ENCODE measurements at regions not wholly inside any gene's neighbourhood (a gene's known extent, or its start where the extent isn't known, plus 50 kb on each side); places are given as distances from the start of the nearest gene placed in this dataset.

DNA sequence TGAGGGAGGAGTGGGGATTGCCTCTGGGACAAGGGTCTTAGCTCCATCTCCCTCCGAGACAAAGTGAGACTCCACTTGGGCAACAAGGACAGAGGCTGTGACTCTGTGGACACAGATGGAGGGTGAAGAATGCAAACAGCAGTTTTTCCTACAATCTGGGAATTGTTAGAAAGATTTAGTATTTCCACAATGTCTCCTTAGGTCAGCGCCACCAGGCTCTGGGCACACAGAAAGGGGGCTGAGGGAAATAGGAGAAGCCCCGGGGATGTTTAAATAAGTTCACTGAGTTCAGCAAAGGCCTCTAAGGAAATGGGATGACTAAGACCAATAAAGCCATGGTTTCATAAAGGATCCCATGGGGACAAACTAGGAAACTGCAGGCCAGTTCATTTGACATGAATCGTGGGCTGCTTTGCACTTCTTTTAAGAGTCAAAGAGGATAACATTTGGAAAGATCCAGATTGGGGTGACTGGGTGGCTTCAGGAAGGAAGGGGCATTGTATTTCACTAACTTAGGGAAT is 219.8 kb upstream of the GLI3 start:
- no peak overlapping the region for H3K27ac ChIP-seq (ENCODE audit: low read depth, low read length)
- no peaks in the 10 kb centered on the region for H3K36me3 ChIP-seq (ENCODE audit: low read length)
- H2AFZ ChIP-seq (ENCODE audit: low read depth, low read length, severe bottlenecking): no peak overlapping the region
- H3K9me3 ChIP-seq (ENCODE audit: insufficient read depth, low read length): no peaks in the 10 kb centered on the region
- H3K4me3 ChIP-seq (ENCODE audit: insufficient read depth, low read length, poor library complexity, severe bottlenecking): no peak overlapping the region
- TF ChIP-seq, protein P1, sequence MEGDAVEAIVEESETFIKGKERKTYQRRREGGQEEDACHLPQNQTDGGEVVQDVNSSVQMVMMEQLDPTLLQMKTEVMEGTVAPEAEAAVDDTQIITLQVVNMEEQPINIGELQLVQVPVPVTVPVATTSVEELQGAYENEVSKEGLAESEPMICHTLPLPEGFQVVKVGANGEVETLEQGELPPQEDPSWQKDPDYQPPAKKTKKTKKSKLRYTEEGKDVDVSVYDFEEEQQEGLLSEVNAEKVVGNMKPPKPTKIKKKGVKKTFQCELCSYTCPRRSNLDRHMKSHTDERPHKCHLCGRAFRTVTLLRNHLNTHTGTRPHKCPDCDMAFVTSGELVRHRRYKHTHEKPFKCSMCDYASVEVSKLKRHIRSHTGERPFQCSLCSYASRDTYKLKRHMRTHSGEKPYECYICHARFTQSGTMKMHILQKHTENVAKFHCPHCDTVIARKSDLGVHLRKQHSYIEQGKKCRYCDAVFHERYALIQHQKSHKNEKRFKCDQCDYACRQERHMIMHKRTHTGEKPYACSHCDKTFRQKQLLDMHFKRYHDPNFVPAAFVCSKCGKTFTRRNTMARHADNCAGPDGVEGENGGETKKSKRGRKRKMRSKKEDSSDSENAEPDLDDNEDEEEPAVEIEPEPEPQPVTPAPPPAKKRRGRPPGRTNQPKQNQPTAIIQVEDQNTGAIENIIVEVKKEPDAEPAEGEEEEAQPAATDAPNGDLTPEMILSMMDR (IDR thresholded peaks at IDR 0.05; ENCODE audit: insufficient read depth, low read length, poor library complexity, severe bottlenecking): no peak
- TF ChIP-seq EZH2phosphoT487 (conservative IDR thresholded peaks at IDR 0.05; ENCODE audit: low read length): no peak
- no peaks in the 10 kb centered on the region for H4K20me1 ChIP-seq (ENCODE audit: low read depth, low read length)
- H3F3A ChIP-seq (ENCODE audit: insufficient read depth): no peaks in the 10 kb centered on the region
- H3K4me2 ChIP-seq (ENCODE audit: low read depth, low read length, poor library complexity, severe bottlenecking): no peak overlapping the region
- H3K79me2 ChIP-seq (ENCODE audit: insufficient read depth, low read length): no peaks in the 10 kb centered on the region
- H3K27me3 ChIP-seq (ENCODE audit: low read length): no peaks in the 10 kb centered on the region
- H3K9ac ChIP-seq (ENCODE audit: low read length): no peak overlapping the region
- H3K9me2 ChIP-seq (replicated peaks; ENCODE audit: insufficient read depth, low read length): no peaks in the 10 kb centered on the region

DNA sequence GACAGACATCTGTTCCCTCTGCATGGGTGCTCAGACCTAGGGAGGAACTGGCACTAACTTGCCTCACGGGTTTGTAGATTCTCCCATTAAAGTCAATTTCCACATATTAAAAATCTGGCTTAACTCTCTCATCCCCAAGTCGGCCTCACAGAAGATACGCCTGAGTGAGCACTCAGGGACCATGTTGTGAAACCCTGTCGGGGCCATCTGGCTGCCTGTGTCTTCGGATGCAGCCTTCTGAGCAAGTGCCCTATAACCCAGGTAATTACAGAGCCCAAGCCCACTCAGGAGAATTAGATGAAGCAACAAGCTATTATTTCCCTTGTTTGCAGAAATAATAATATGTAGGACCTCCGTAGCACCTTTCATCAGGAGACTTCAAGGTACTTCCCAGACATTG is 219.3 kb upstream of the GLI3 start:
- Histone ChIP-seq H3K9me3 (ENCODE audit: insufficient read depth, low read length) (no peaks in the 10 kb centered on the region), H2AFZ (ENCODE audit: low read depth, low read length, severe bottlenecking) (no peak overlapping the region), H3K9me2 (replicated peaks; ENCODE audit: insufficient read depth, low read length) (no peaks in the 10 kb centered on the region), H4K20me1 (ENCODE audit: low read depth, low read length) (no peaks in the 10 kb centered on the region), H3K27ac (ENCODE audit: low read depth, low read length) (no peak overlapping the region), H3K36me3 (ENCODE audit: low read length) (no peaks in the 10 kb centered on the region), H3K4me2 (ENCODE audit: low read depth, low read length, poor library complexity, severe bottlenecking) (no peak overlapping the region), H3K79me2 (ENCODE audit: insufficient read depth, low read length) (no peaks in the 10 kb centered on the region), H3K27me3 (ENCODE audit: low read length) (no peaks in the 10 kb centered on the region), H3K4me3 (ENCODE audit: insufficient read depth, low read length, poor library complexity, severe bottlenecking) (no peak overlapping the region), H3K9ac (ENCODE audit: low read length) (no peak overlapping the region), H3F3A (ENCODE audit: insufficient read depth) (no peaks in the 10 kb centered on the region)
- TF ChIP-seq, protein P1 (IDR thresholded peaks at IDR 0.05; ENCODE audit: insufficient read depth, low read length, poor library complexity, severe bottlenecking): no peak
- no peak for TF ChIP-seq EZH2phosphoT487 (conservative IDR thresholded peaks at IDR 0.05; ENCODE audit: low read length)

DNA sequence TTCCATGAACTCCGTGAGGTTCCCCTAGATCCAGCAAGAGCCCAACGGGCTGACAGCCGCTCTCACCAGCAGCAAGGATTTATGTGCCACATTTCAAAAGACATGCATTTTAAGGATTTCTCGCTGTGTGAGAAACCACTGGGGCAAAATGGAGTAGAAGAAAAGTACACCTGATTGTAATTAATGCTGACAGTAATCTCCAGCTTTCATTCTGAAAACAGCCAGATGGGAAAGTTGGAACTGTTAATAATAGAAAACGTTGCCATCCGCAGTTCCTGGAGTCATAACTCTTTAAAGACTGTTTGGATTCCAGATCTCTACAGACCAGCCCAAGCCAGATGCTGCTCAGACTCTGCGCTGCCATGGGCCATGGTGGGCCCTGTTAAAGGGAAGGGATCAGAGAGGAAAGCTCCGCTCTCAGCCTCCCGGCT is 216.9 kb upstream of the GLI3 start:
- Histone ChIP-seq H3K79me2 (ENCODE audit: insufficient read depth, low read length) (no peaks in the 10 kb centered on the region), H3K27me3 (ENCODE audit: low read length) (no peaks in the 10 kb centered on the region), H2AFZ (ENCODE audit: low read depth, low read length, severe bottlenecking) (no peak overlapping the region), H4K20me1 (ENCODE audit: low read depth, low read length) (no peaks in the 10 kb centered on the region), H3F3A (ENCODE audit: insufficient read depth) (no peaks in the 10 kb centered on the region), H3K27ac (ENCODE audit: low read depth, low read length) (no peak overlapping the region), H3K4me3 (ENCODE audit: insufficient read depth, low read length, poor library complexity, severe bottlenecking) (no peak overlapping the region), H3K9me3 (ENCODE audit: insufficient read depth, low read length) (no peaks in the 10 kb centered on the region), H3K9me2 (replicated peaks; ENCODE audit: insufficient read depth, low read length) (no peaks in the 10 kb centered on the region), H3K4me2 (ENCODE audit: low read depth, low read length, poor library complexity, severe bottlenecking) (no peak overlapping the region), H3K36me3 (ENCODE audit: low read length) (no peaks in the 10 kb centered on the region), H3K9ac (ENCODE audit: low read length) (no peak overlapping the region)
- TF ChIP-seq EZH2phosphoT487 (conservative IDR thresholded peaks at IDR 0.05; ENCODE audit: low read length): no peak
- TF ChIP-seq, protein P1 (IDR thresholded peaks at IDR 0.05; ENCODE audit: insufficient read depth, low read length, poor library complexity, severe bottlenecking): no peak

Measured in SU-DHL-6 (cell line).